HepG2 (cell line): ENCODE measurements at regions not wholly inside any gene's neighbourhood (a gene's known extent, or its start where the extent isn't known, plus 50 kb on each side); places are given as distances from the start of the nearest gene placed in this dataset.

Experiments
- ATAC-seq: fragments of 200-7000 bp; cut with Tn5 transposase; 3 replicates; pipeline ENCODE4 v1.9.1; 2020; ENCODE audit warnings: mild to moderate bottlenecking, moderate library complexity
- BruUV-seq: library from RNA; stranded (reverse); fragments of 400-500 nt; replicated peaks from 2 replicates; lab custom pipeline; 2021; lab: Mats Ljungman, UMichigan
- CTCF ChIA-PET: fragments of 300-600 bp; formaldehyde crosslinking; extraction: SDS; loops from one replicate; lab custom pipeline; 2021; ENCODE audit warnings: low total read pairs, inconsistent platforms, low intra/inter-chr PET ratio; lab: Yijun Ruan, JAX
- POLR2A ChIA-PET: fragments of 350-600 bp; sonication (Branson Sonifier 250); formaldehyde crosslinking; loops from one replicate; lab custom pipeline; 2020; ENCODE audit warnings: antibody characterized with exemption, inconsistent platforms; lab: Yijun Ruan, JAX
- DNase-seq: peaks from one replicate; pipeline ENCODE4 v3.0.0-alpha.2; 2015; ENCODE audit warnings: low spot score
- FAIRE-seq: peaks from 3 replicates; lab custom pipeline; 2011; peaks lifted over from hg19 to GRCh38; lab: Jason Lieb, UNC
- H2AFZ ChIP-seq: one replicate; pipeline ENCODE4 v1.6.1; 2011; ENCODE audit warnings: low read length, inconsistent platforms
- H3K27ac ChIP-seq: fragments of 300-600 bp; 3 replicates; pipeline ENCODE4 v1.8.0; 2011; ENCODE audit warnings: mixed run types, mild to moderate bottlenecking, mixed read lengths, low read length, inconsistent platforms; ENCODE audit not compliant: insufficient read depth; ENCODE audit errors: extremely low read length
- H3K27me3 ChIP-seq, 2 experiments: fragments of 200-600 bp in 1 of 2; 2 replicates in 1 of 2; 3 replicates in 1 of 2; pipeline versions ENCODE4 v1.6.0 to v1.8.0; 2011; ENCODE audit warnings: low read length in 2 of 2, mild to moderate bottlenecking in 2 of 2, moderate library complexity in 2 of 2, inconsistent platforms in 1 of 2; ENCODE audit not compliant: insufficient read depth in 2 of 2, control insufficient read depth in 1 of 2
- H3K36me3 ChIP-seq, 2 experiments: fragments of 200-600 bp in 1 of 2; replicated peaks in 1 of 2; 2 replicates in 1 of 2; 3 replicates in 1 of 2; pipeline versions ENCODE4 v1.5.1 to v1.8.0; 2011; ENCODE audit warnings: low read length in 2 of 2, inconsistent platforms in 1 of 2; ENCODE audit not compliant: insufficient read depth in 2 of 2, control insufficient read depth in 1 of 2
- H3K4me1 ChIP-seq: 2 replicates; pipeline ENCODE4 v1.5.1; 2012; ENCODE audit warnings: low read length, inconsistent platforms; ENCODE audit not compliant: insufficient read depth
- H3K4me2 ChIP-seq: 2 replicates; pipeline ENCODE4 v1.6.0; 2011; ENCODE audit warnings: low read depth, low read length, inconsistent platforms
- H3K4me3 ChIP-seq, 3 experiments: fragments of 200-600 bp in 1 of 3; sonication (generic), shearing (Covaris generic) in 1 of 3; replicated peaks in 1 of 3; 2 replicates each; pipeline ENCODE4 v1.5.1; 2011 to 2016; ENCODE audit warnings: low read length in 3 of 3, inconsistent platforms in 2 of 3, low read depth in 2 of 3, mild to moderate bottlenecking in 2 of 3, control low read depth in 1 of 3, mixed read lengths in 1 of 3; ENCODE audit not compliant: insufficient read depth in 1 of 3
- H3K79me2 ChIP-seq: one replicate; pipeline ENCODE4 v1.6.1; 2011; ENCODE audit warnings: low read length, inconsistent platforms; ENCODE audit not compliant: insufficient read depth
- H3K9ac ChIP-seq: 2 replicates; pipeline ENCODE4 v1.6.0; 2011; ENCODE audit warnings: mild to moderate bottlenecking, low read depth, low read length, inconsistent platforms; ENCODE audit not compliant: insufficient read depth
- H3K9me3 ChIP-seq: 2 replicates; pipeline ENCODE4 v1.5.1; 2012; ENCODE audit warnings: mild to moderate bottlenecking, low read length
- H4K20me1 ChIP-seq: 2 replicates; pipeline ENCODE4 v1.6.0; 2011; ENCODE audit warnings: inconsistent platforms, mild to moderate bottlenecking, low read length, moderate library complexity; ENCODE audit not compliant: insufficient read depth
- CBX2 ChIP-seq, 2 experiments: fragments of 200-600 bp in 1 of 2; sonication (generic); formaldehyde crosslinking in 1 of 2; IDR thresholded peaks; 2 replicates each; pipeline versions ENCODE4 v1.7.0 to v1.8.1; 2018 to 2022; ENCODE audit warnings: low read depth in 2 of 2, low read length in 1 of 2, mild to moderate bottlenecking in 1 of 2, missing genetic modification reagents in 1 of 2
- GLI4 ChIP-seq: sonication (generic); formaldehyde crosslinking; IDR thresholded peaks from 2 replicates; pipeline ENCODE4 v1.5.1; 2020; ENCODE audit warnings: missing genetic modification reagents, mild to moderate bottlenecking, moderate library complexity, borderline replicate concordance
- HNRNPH1 ChIP-seq: fragments of 200-400 bp; formaldehyde crosslinking; optimal IDR thresholded peaks from 2 replicates; pipeline ENCODE3; 2017; ENCODE audit warnings: mild to moderate bottlenecking, low read depth, low read length
- KAT8 ChIP-seq: IDR thresholded peaks from 2 replicates; pipeline ENCODE4 v1.6.1; 2016; ENCODE audit warnings: missing genetic modification reagents, missing compliant biosample characterization
- KMT2A ChIP-seq: sonication (generic); formaldehyde crosslinking; IDR thresholded peaks from 2 replicates; pipeline ENCODE4 v1.4.0; 2020; ENCODE audit warnings: missing genetic modification reagents
- MED13 ChIP-seq: sonication (generic); formaldehyde crosslinking; IDR thresholded peaks from 2 replicates; pipeline ENCODE4 v1.5.0; 2020; ENCODE audit warnings: missing genetic modification reagents
- NPAS2 ChIP-seq: sonication (generic); formaldehyde crosslinking; IDR thresholded peaks from 2 replicates; pipeline ENCODE4 v1.8.0; 2022; ENCODE audit warnings: mild to moderate bottlenecking, missing genetic modification reagents, borderline replicate concordance
- TOPORS ChIP-seq: sonication (generic); formaldehyde crosslinking; IDR thresholded peaks from 2 replicates; pipeline ENCODE4 v1.8.0; 2023; ENCODE audit warnings: mild to moderate bottlenecking, missing genetic modification reagents
- ZNF749 ChIP-seq: sonication (generic); formaldehyde crosslinking; IDR thresholded peaks from 2 replicates; pipeline ENCODE4 v1.8.0; 2022; ENCODE audit warnings: mild to moderate bottlenecking, missing genetic modification reagents, moderate library complexity, borderline replicate concordance
- ZNF766 ChIP-seq: sonication (generic); formaldehyde crosslinking; IDR thresholded peaks from 2 replicates; pipeline ENCODE4 v1.5.0; 2020; ENCODE audit warnings: missing genetic modification reagents, borderline replicate concordance
- WGBS: methylation state at CpG from one replicate; pipeline ENCODE4 v1.1.6; 2017; ENCODE audit warnings: low lambda C conversion rate; 5-methylcytosine and 5-hydroxymethylcytosine counted together
- in situ Hi-C: cut with HindIII; loops from 2 replicates; pipeline ENCODE4 v1.10.0; 2017; ENCODE audit warnings: low pct_unique_long_range_greater_than_20kb; ENCODE audit not compliant: extremely low pct_ligation_motif_present
- intact Hi-C: fragments of 100-400 bp; cut with micrococcal nuclease; formaldehyde crosslinking; loops from one replicate; pipeline ENCODE4 v1.10.0; 2022; ENCODE audit not compliant: unreplicated experiment

DNA sequence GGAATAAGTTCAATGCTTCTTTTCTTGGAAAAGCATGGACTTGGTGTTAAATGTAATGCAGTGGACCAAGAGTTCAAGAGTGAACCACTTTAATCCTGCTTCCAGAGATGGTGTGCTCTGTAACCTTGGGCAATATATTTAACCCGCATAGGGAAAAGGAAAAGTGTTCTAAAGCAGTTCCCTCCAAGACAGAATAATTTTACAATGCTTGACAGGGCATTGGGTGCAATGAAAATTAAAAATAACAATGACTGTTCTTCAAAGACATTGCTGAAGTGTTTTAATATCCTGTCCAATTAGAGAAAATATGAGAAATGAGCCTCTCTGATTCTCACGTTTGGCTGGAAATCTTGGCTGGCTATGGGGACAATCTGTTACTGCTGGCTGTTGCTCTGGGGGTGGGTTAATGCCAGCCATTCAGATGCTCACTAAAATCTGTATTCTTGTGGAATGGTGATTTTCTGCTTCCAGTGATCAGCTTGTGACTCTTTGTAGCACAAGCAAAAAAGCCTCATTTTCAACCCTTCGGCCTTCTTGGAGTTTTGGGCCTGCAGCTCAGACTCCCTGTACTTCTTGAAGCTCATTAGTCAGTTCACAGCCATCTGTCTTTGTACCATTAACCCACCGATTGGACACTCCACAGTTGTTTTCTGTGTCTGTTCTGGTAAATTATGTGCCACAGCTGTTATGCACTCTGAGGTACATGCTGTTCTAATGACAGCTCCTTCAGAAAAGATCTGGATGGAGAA, 310.6 kb downstream of the LMO7 start:
- Histone ChIP-seq H3K9ac (no peak overlapping the region), H3K4me3 (no peak overlapping the region), H3K4me2 (no peak overlapping the region), H3K79me2 (no peaks in the 10 kb centered on the region), H3K27me3 (peaks cover 0 to 1% of the 10 kb centered on the region in 2 experiments; a peak in 1 of 5 replicates), H3K4me1 (no peaks in the 10 kb centered on the region), H3K36me3 (no peaks in the 10 kb centered on the region), H3K27ac (no peak overlapping the region), H2AFZ (no peak overlapping the region), H3K9me3 (no peaks in the 10 kb centered on the region), H4K20me1 (no peaks in the 10 kb centered on the region)
- DNase-seq: no peak
- no peak for FAIRE-seq
- 1% methylated on average over 4 of the region's 4 CpGs for WGBS
- POLR2A ChIA-PET: no interaction called here
- CTCF ChIA-PET: no interaction called here
- no peak for ATAC-seq
- no TSS peak for BruUV-seq
- no peak for TF ChIP-seq TOPORS
- TF ChIP-seq HNRNPH1: no peak
- no peak for TF ChIP-seq KAT8
- TF ChIP-seq CBX2 (IDR thresholded peaks at IDR 0.05; ENCODE audit: low read depth, low read length): no peak
- no peak for TF ChIP-seq CBX2 (CRISPR knock-in tag; IDR thresholded peaks at IDR 0.05; ENCODE audit: low read depth)
- no peak for TF ChIP-seq ZNF766 (CRISPR knock-in tag)
- no peak for TF ChIP-seq KMT2A (CRISPR knock-in tag)
- TF ChIP-seq NPAS2 (CRISPR knock-in tag): no peak
- no peak for TF ChIP-seq ZNF749 (CRISPR knock-in tag)
- no peak for TF ChIP-seq MED13 (CRISPR knock-in tag)
- TF ChIP-seq GLI4 (CRISPR knock-in tag): no peak
- intact Hi-C loops: no loop called here
- in situ Hi-C loops: no loop called here
